Femur (tissue), 1 donor: ENCODE measurements at regions not wholly inside any gene's neighbourhood (a gene's known extent, or its start where the extent isn't known, plus 50 kb on each side); places are given as distances from the start of the nearest gene placed in this dataset.
A peak's percentile ranks its signal among the peaks of the same experiment; 100 is the strongest.

Experiments
- DNase-seq: peaks from one replicate; pipeline ENCODE4 v3.0.0-alpha.2; 2017

- DNase-seq, result no peak
These were observed 79.5 kb upstream of the SEMA3A start for GRCh38 chr7:84274029-84274638.

- no peak for DNase-seq
These were observed 77.0 kb upstream of the SEMA3A start for GRCh38 chr7:84271543-84271942.

GRCh38 chr7:84264396-84264795 lies 69.8 kb upstream of the SEMA3A start:
- no peak for DNase-seq

GRCh38 chr7:84263106-84263505 lies 68.5 kb upstream of the SEMA3A start:
- no peak for DNase-seq

GRCh38 chr7:84261509-84261908 lies 66.9 kb upstream of the SEMA3A start:
- no peak for DNase-seq

- DNase-seq, result no peak
These were observed 64.0 kb upstream of the SEMA3A start for GRCh38 chr7:84258628-84259027.

- DNase-seq, result no peak
These were observed 62.0 kb upstream of the SEMA3A start for GRCh38 chr7:84256571-84256971.

GRCh38 chr7:84251277-84251781 lies 56.7 kb upstream of the SEMA3A start:
- peak; percentile 46 for DNase-seq

- DNase-seq, result no peak
These were observed 55.9 kb upstream of the SEMA3A start for GRCh38 chr7:84250452-84250851.

GRCh38 chr7:84249656-84250055 lies 55.1 kb upstream of the SEMA3A start:
- DNase-seq, result no peak

- DNase-seq, result no peak
These were observed 54.3 kb upstream of the SEMA3A start for GRCh38 chr7:84248843-84249242.

- DNase-seq, result peak; percentile 24
These were observed 53.7 kb upstream of the SEMA3A start for GRCh38 chr7:84248267-84248666.

GRCh38 chr7:84247591-84247990 lies 53.0 kb upstream of the SEMA3A start:
- no peak for DNase-seq

- DNase-seq, result no peak
These were observed 51.2 kb upstream of the SEMA3A start for GRCh38 chr7:84245835-84246234.
